ENCODE measurements at regions not wholly inside any gene's neighbourhood (a gene's known extent, or its start where the extent isn't known, plus 50 kb on each side); places are given as distances from the start of the nearest gene placed in this dataset.

GRCh38 chr17:15000661-15001060 is 264.5 kb downstream of the PMP22 start:
- no peaks in the 10 kb centered on the region for H3K9me3 Mint-ChIP-seq
- H3K27ac Mint-ChIP-seq, result no peak overlapping the region

GRCh38 chr17:14997290-14997689 is 267.8 kb downstream of the PMP22 start:
- Mint-ChIP-seq H3K36me3 (ENCODE audit: low read depth) (no peaks in the 10 kb centered on the region), H3K27ac (no peak overlapping the region), H3K9me3 (no peaks in the 10 kb centered on the region), H3K4me3 (no peak overlapping the region), H3K4me1 (ENCODE audit: low read depth) (peaks cover 1% of the 10 kb centered on the region), H3K27me3 (peaks cover 28% of the 10 kb centered on the region)
- no peak for DNase-seq

More at GRCh38 chr17:15000661-15001060, 264.5 kb downstream of the PMP22 start:
- Mint-ChIP-seq H3K36me3 (ENCODE audit: low read depth) (no peaks in the 10 kb centered on the region), H3K27me3 (peaks cover 25% of the 10 kb centered on the region), H3K4me1 (ENCODE audit: low read depth) (peaks cover 1% of the 10 kb centered on the region), H3K4me3 (no peak overlapping the region)
- DNase-seq, result no peak

- H3K9me3 Mint-ChIP-seq, result no peaks in the 10 kb centered on the region
- no peak overlapping the region for H3K27ac Mint-ChIP-seq
- no peak for DNase-seq
- no peaks in the 10 kb centered on the region for H3K36me3 Mint-ChIP-seq (ENCODE audit: low read depth)
- H3K27me3 Mint-ChIP-seq, result peaks cover 12% of the 10 kb centered on the region
- H3K4me1 Mint-ChIP-seq (ENCODE audit: low read depth), result no peaks in the 10 kb centered on the region
- no peak overlapping the region for H3K4me3 Mint-ChIP-seq
Observed at GRCh38 chr17:14986127-14986526, 279.0 kb downstream of the PMP22 start.

- Mint-ChIP-seq H3K27me3 (peaks cover 50% of the 10 kb centered on the region), H3K4me3 (no peak overlapping the region), H3K27ac (no peak overlapping the region)
Observed at GRCh38 chr17:14972844-14973243, 292.3 kb downstream of the PMP22 start.

GRCh38 chr17:14971054-14971453 is 294.1 kb downstream of the PMP22 start:
- Mint-ChIP-seq H3K27ac (no peak overlapping the region), H3K9me3 (peaks cover 30% of the 10 kb centered on the region), H3K4me1 (ENCODE audit: low read depth) (no peaks in the 10 kb centered on the region), H3K4me3 (no peak overlapping the region), H3K27me3 (peaks cover 38% of the 10 kb centered on the region), H3K36me3 (ENCODE audit: low read depth) (no peaks in the 10 kb centered on the region)
- DNase-seq, result no peak

More at GRCh38 chr17:14972844-14973243, 292.3 kb downstream of the PMP22 start:
- no peaks in the 10 kb centered on the region for H3K36me3 Mint-ChIP-seq (ENCODE audit: low read depth)
- peaks cover 30% of the 10 kb centered on the region for H3K9me3 Mint-ChIP-seq
- H3K4me1 Mint-ChIP-seq (ENCODE audit: low read depth), result no peaks in the 10 kb centered on the region
- DNase-seq, result no peak

- no peak for DNase-seq
- Mint-ChIP-seq H3K4me3 (no peak overlapping the region), H3K4me1 (ENCODE audit: low read depth) (no peaks in the 10 kb centered on the region), H3K36me3 (ENCODE audit: low read depth) (no peaks in the 10 kb centered on the region), H3K9me3 (no peaks in the 10 kb centered on the region), H3K27ac (no peak overlapping the region), H3K27me3 (peaks cover 10% of the 10 kb centered on the region)
Observed at GRCh38 chr17:14959106-14959648, 305.9 kb downstream of the PMP22 start.

GRCh38 chr17:14953405-14953804 is 311.7 kb downstream of the PMP22 start:
- Mint-ChIP-seq H3K4me3 (no peak overlapping the region), H3K27me3 (peaks cover 28% of the 10 kb centered on the region), H3K4me1 (ENCODE audit: low read depth) (no peaks in the 10 kb centered on the region), H3K9me3 (no peaks in the 10 kb centered on the region), H3K36me3 (ENCODE audit: low read depth) (no peaks in the 10 kb centered on the region), H3K27ac (no peak overlapping the region)
- no peak for DNase-seq

GRCh38 chr17:14950686-14951085 is 314.4 kb downstream of the PMP22 start:
- Mint-ChIP-seq H3K27me3 (peaks cover 25% of the 10 kb centered on the region), H3K4me1 (ENCODE audit: low read depth) (no peaks in the 10 kb centered on the region), H3K4me3 (no peak overlapping the region), H3K27ac (no peak overlapping the region), H3K9me3 (no peaks in the 10 kb centered on the region), H3K36me3 (ENCODE audit: low read depth) (no peaks in the 10 kb centered on the region)
- DNase-seq, result no peak

- Mint-ChIP-seq H3K36me3 (ENCODE audit: low read depth) (no peaks in the 10 kb centered on the region), H3K27me3 (peaks cover 20% of the 10 kb centered on the region), H3K4me3 (no peak overlapping the region), H3K4me1 (ENCODE audit: low read depth) (no peaks in the 10 kb centered on the region), H3K27ac (no peak overlapping the region), H3K9me3 (no peaks in the 10 kb centered on the region)
- DNase-seq, result no peak
Observed at GRCh38 chr17:14950216-14950615, 314.9 kb downstream of the PMP22 start.

GRCh38 chr17:14947671-14948070 is 317.5 kb downstream of the PMP22 start:
- DNase-seq, result no peak
- peaks cover 24% of the 10 kb centered on the region for H3K27me3 Mint-ChIP-seq
- no peaks in the 10 kb centered on the region for H3K36me3 Mint-ChIP-seq (ENCODE audit: low read depth)
- no peak overlapping the region for H3K27ac Mint-ChIP-seq
- no peaks in the 10 kb centered on the region for H3K9me3 Mint-ChIP-seq
- H3K4me1 Mint-ChIP-seq (ENCODE audit: low read depth), result no peaks in the 10 kb centered on the region
- H3K4me3 Mint-ChIP-seq, result no peak overlapping the region

- H3K4me1 Mint-ChIP-seq (ENCODE audit: low read depth), result no peaks in the 10 kb centered on the region
- no peak for DNase-seq
- H3K4me3 Mint-ChIP-seq, result no peak overlapping the region
- H3K27me3 Mint-ChIP-seq, result peaks cover 25% of the 10 kb centered on the region
- no peak overlapping the region for H3K27ac Mint-ChIP-seq
- no peaks in the 10 kb centered on the region for H3K9me3 Mint-ChIP-seq
- H3K36me3 Mint-ChIP-seq (ENCODE audit: low read depth), result no peaks in the 10 kb centered on the region
Observed at GRCh38 chr17:14946481-14946880, 318.6 kb downstream of the PMP22 start.

GRCh38 chr17:14942526-14943190 is 322.5 kb downstream of the PMP22 start:
- no peaks in the 10 kb centered on the region for H3K4me1 Mint-ChIP-seq (ENCODE audit: low read depth)
- H3K9me3 Mint-ChIP-seq, result no peaks in the 10 kb centered on the region
- H3K36me3 Mint-ChIP-seq (ENCODE audit: low read depth), result no peaks in the 10 kb centered on the region
- no peak overlapping the region for H3K27ac Mint-ChIP-seq
- peaks cover 16% of the 10 kb centered on the region for H3K27me3 Mint-ChIP-seq
- no peak for DNase-seq
- H3K4me3 Mint-ChIP-seq, result no peak overlapping the region

GRCh38 chr17:14940938-14941265 is 324.2 kb downstream of the PMP22 start:
- H3K27ac Mint-ChIP-seq, result no peak overlapping the region
- no peaks in the 10 kb centered on the region for H3K4me1 Mint-ChIP-seq (ENCODE audit: low read depth)
- no peak for DNase-seq
- H3K36me3 Mint-ChIP-seq (ENCODE audit: low read depth), result no peaks in the 10 kb centered on the region
- no peak overlapping the region for H3K4me3 Mint-ChIP-seq
- H3K27me3 Mint-ChIP-seq, result peaks cover 16% of the 10 kb centered on the region
- no peaks in the 10 kb centered on the region for H3K9me3 Mint-ChIP-seq

GRCh38 chr17:14940108-14940937 is 324.8 kb downstream of the PMP22 start:
- Mint-ChIP-seq H3K4me3 (no peak overlapping the region), H3K36me3 (ENCODE audit: low read depth) (no peaks in the 10 kb centered on the region), H3K27ac (no peak overlapping the region), H3K27me3 (peaks cover 16% of the 10 kb centered on the region), H3K9me3 (no peaks in the 10 kb centered on the region), H3K4me1 (ENCODE audit: low read depth) (no peaks in the 10 kb centered on the region)
- no peak for DNase-seq

- H3K27me3 Mint-ChIP-seq, result peaks cover 6% of the 10 kb centered on the region
- no peaks in the 10 kb centered on the region for H3K36me3 Mint-ChIP-seq (ENCODE audit: low read depth)
Observed at GRCh38 chr17:14935845-14936485, 329.2 kb downstream of the PMP22 start.

More at GRCh38 chr17:14935845-14936485, 329.2 kb downstream of the PMP22 start:
- H3K4me3 Mint-ChIP-seq, result no peak overlapping the region
- H3K27ac Mint-ChIP-seq, result no peak overlapping the region
- DNase-seq, result no peak
- H3K9me3 Mint-ChIP-seq, result no peaks in the 10 kb centered on the region
- H3K4me1 Mint-ChIP-seq (ENCODE audit: low read depth), result no peaks in the 10 kb centered on the region
